ENCODE measurements at regions not wholly inside any gene's neighbourhood (a gene's known extent, or its start where the extent isn't known, plus 50 kb on each side); places are given as distances from the start of the nearest gene placed in this dataset.

GRCh38 chr6:120951258-120951657, 383.0 kb downstream of the TBC1D32 start:
- Histone ChIP-seq H3K4me1 (ENCODE audit: control insufficient read depth in 1 of 2, extremely low read depth in 1 of 2, insufficient read depth in 2 of 2, low read length in 2 of 2) (no peaks in the 10 kb centered on the region), H3K9me3 (no peaks in the 10 kb centered on the region), H3K36me3 (ENCODE audit: control insufficient read depth in 2 of 2, extremely low read depth in 1 of 2, insufficient read depth in 1 of 2, low read length in 1 of 2) (no peaks in the 10 kb centered on the region), H3K27ac (ENCODE audit: low read length) (no peak overlapping the region), H3K4me3 (ENCODE audit: control insufficient read depth in 1 of 2, extremely low read depth in 1 of 2, low read length in 1 of 2) (no peak overlapping the region), H3K27me3 (replicated peaks in 1 of 2; ENCODE audit: control insufficient read depth in 2 of 2, extremely low read depth in 1 of 2, insufficient read depth in 2 of 2, low read length in 1 of 2) (no peaks in the 10 kb centered on the region)
- WGBS (ENCODE audit: insufficient coverage) = 100% methylated on average over 1 of the region's 3 CpGs
- POLR2A ChIA-PET = no interaction called here
- ATAC-seq (replicated peaks in 1 of 4) = no peak
- DNase-seq = no peak
- H3K9me3 Mint-ChIP-seq = no peaks in the 10 kb centered on the region
- H3K27ac Mint-ChIP-seq = no peak overlapping the region
- H3K4me1 Mint-ChIP-seq = no peaks in the 10 kb centered on the region
- H3K4me3 Mint-ChIP-seq = no peak overlapping the region
- CTCF ChIA-PET = no interaction called here
- no peaks in the 10 kb centered on the region for H3K36me3 Mint-ChIP-seq
- no peaks in the 10 kb centered on the region for H3K27me3 Mint-ChIP-seq

GRCh38 chr6:120947111-120947510, 387.2 kb downstream of the TBC1D32 start:
- H3K27ac ChIP-seq (ENCODE audit: low read length) = no peak overlapping the region
- H3K4me1 ChIP-seq (ENCODE audit: control insufficient read depth in 1 of 2, extremely low read depth in 1 of 2, insufficient read depth in 2 of 2, low read length in 2 of 2) = no peaks in the 10 kb centered on the region
- Mint-ChIP-seq H3K27me3 (no peaks in the 10 kb centered on the region), H3K36me3 (no peaks in the 10 kb centered on the region), H3K27ac (no peak overlapping the region), H3K4me3 (no peak overlapping the region), H3K9me3 (no peaks in the 10 kb centered on the region), H3K4me1 (no peaks in the 10 kb centered on the region)
- ChIA-PET CTCF (no interaction called here), POLR2A (no interaction called here)
- H3K36me3 ChIP-seq (ENCODE audit: control insufficient read depth in 2 of 2, extremely low read depth in 1 of 2, insufficient read depth in 1 of 2, low read length in 1 of 2) = no peaks in the 10 kb centered on the region
- ATAC-seq (replicated peaks in 1 of 4) (no peak), DNase-seq (no peak)
- no CpG with 5 or more reads among the region's 1 CpG for WGBS (ENCODE audit: insufficient coverage)
- no peak overlapping the region for H3K4me3 ChIP-seq (ENCODE audit: control insufficient read depth in 1 of 2, extremely low read depth in 1 of 2, low read length in 1 of 2)
- no peaks in the 10 kb centered on the region for H3K27me3 ChIP-seq (replicated peaks in 1 of 2; ENCODE audit: control insufficient read depth in 2 of 2, extremely low read depth in 1 of 2, insufficient read depth in 2 of 2, low read length in 1 of 2)
- no peaks in the 10 kb centered on the region for H3K9me3 ChIP-seq

GRCh38 chr6:120945905-120946594, 388.2 kb downstream of the TBC1D32 start:
- POLR2A ChIA-PET = no interaction called here
- Histone ChIP-seq H3K9me3 (no peaks in the 10 kb centered on the region), H3K36me3 (ENCODE audit: control insufficient read depth in 2 of 2, extremely low read depth in 1 of 2, insufficient read depth in 1 of 2, low read length in 1 of 2) (no peaks in the 10 kb centered on the region), H3K4me3 (ENCODE audit: control insufficient read depth in 1 of 2, extremely low read depth in 1 of 2, low read length in 1 of 2) (no peak overlapping the region), H3K4me1 (ENCODE audit: control insufficient read depth in 1 of 2, extremely low read depth in 1 of 2, insufficient read depth in 2 of 2, low read length in 2 of 2) (no peaks in the 10 kb centered on the region), H3K27ac (ENCODE audit: low read length) (no peak overlapping the region), H3K27me3 (replicated peaks in 1 of 2; ENCODE audit: control insufficient read depth in 2 of 2, extremely low read depth in 1 of 2, insufficient read depth in 2 of 2, low read length in 1 of 2) (no peaks in the 10 kb centered on the region)
- CTCF ChIA-PET = no interaction called here
- Mint-ChIP-seq H3K36me3 (no peaks in the 10 kb centered on the region), H3K4me3 (no peak overlapping the region), H3K27me3 (no peaks in the 10 kb centered on the region), H3K4me1 (no peaks in the 10 kb centered on the region), H3K9me3 (no peaks in the 10 kb centered on the region), H3K27ac (no peak overlapping the region)
- DNase-seq = no peak
- 33% methylated on average over 2 of the region's 3 CpGs for WGBS (ENCODE audit: insufficient coverage)
- no peak for ATAC-seq (replicated peaks in 1 of 4)

- POLR2A ChIA-PET = no interaction called here
- Histone ChIP-seq H3K27me3 (replicated peaks in 1 of 2; ENCODE audit: control insufficient read depth in 2 of 2, extremely low read depth in 1 of 2, insufficient read depth in 2 of 2, low read length in 1 of 2) (no peaks in the 10 kb centered on the region), H3K27ac (ENCODE audit: low read length) (no peak overlapping the region), H3K36me3 (ENCODE audit: control insufficient read depth in 2 of 2, extremely low read depth in 1 of 2, insufficient read depth in 1 of 2, low read length in 1 of 2) (no peaks in the 10 kb centered on the region), H3K4me3 (ENCODE audit: control insufficient read depth in 1 of 2, extremely low read depth in 1 of 2, low read length in 1 of 2) (no peak overlapping the region), H3K4me1 (ENCODE audit: control insufficient read depth in 1 of 2, extremely low read depth in 1 of 2, insufficient read depth in 2 of 2, low read length in 2 of 2) (no peaks in the 10 kb centered on the region), H3K9me3 (no peaks in the 10 kb centered on the region)
- no peak overlapping the region for H3K27ac Mint-ChIP-seq
- WGBS (ENCODE audit: insufficient coverage) = 13% methylated on average over 1 of the region's 3 CpGs
- no peak for ATAC-seq (replicated peaks in 1 of 4)
- no peaks in the 10 kb centered on the region for H3K4me1 Mint-ChIP-seq
- CTCF ChIA-PET = no interaction called here
- H3K27me3 Mint-ChIP-seq = no peaks in the 10 kb centered on the region
- no peak for DNase-seq
- H3K4me3 Mint-ChIP-seq = no peak overlapping the region
- H3K36me3 Mint-ChIP-seq = no peaks in the 10 kb centered on the region
- no peaks in the 10 kb centered on the region for H3K9me3 Mint-ChIP-seq
Observed at GRCh38 chr6:120938876-120939472, 395.3 kb downstream of the TBC1D32 start.

GRCh38 chr6:120938164-120938875, 396.0 kb downstream of the TBC1D32 start:
- no peaks in the 10 kb centered on the region for H3K9me3 Mint-ChIP-seq
- no peak overlapping the region for H3K4me3 ChIP-seq (ENCODE audit: control insufficient read depth in 1 of 2, extremely low read depth in 1 of 2, low read length in 1 of 2)
- H3K9me3 ChIP-seq = no peaks in the 10 kb centered on the region
- H3K27ac ChIP-seq (ENCODE audit: low read length) = no peak overlapping the region
- no peaks in the 10 kb centered on the region for H3K4me1 ChIP-seq (ENCODE audit: control insufficient read depth in 1 of 2, extremely low read depth in 1 of 2, insufficient read depth in 2 of 2, low read length in 2 of 2)
- H3K27me3 ChIP-seq (replicated peaks in 1 of 2; ENCODE audit: control insufficient read depth in 2 of 2, extremely low read depth in 1 of 2, insufficient read depth in 2 of 2, low read length in 1 of 2) = no peaks in the 10 kb centered on the region
- CTCF ChIA-PET = no interaction called here
- no peak overlapping the region for H3K27ac Mint-ChIP-seq
- no peaks in the 10 kb centered on the region for H3K4me1 Mint-ChIP-seq
- H3K36me3 Mint-ChIP-seq = no peaks in the 10 kb centered on the region
- no peaks in the 10 kb centered on the region for H3K27me3 Mint-ChIP-seq
- POLR2A ChIA-PET = no interaction called here
- no peak overlapping the region for H3K4me3 Mint-ChIP-seq
- DNase-seq (no peak), ATAC-seq (replicated peaks in 1 of 4) (no peak)
- no CpG with 5 or more reads among the region's 1 CpG for WGBS (ENCODE audit: insufficient coverage)
- H3K36me3 ChIP-seq (ENCODE audit: control insufficient read depth in 2 of 2, extremely low read depth in 1 of 2, insufficient read depth in 1 of 2, low read length in 1 of 2) = no peaks in the 10 kb centered on the region

GRCh38 chr6:120935908-120936307, 398.4 kb downstream of the TBC1D32 start:
- Mint-ChIP-seq H3K27ac (no peak overlapping the region), H3K27me3 (no peaks in the 10 kb centered on the region), H3K4me3 (no peak overlapping the region), H3K9me3 (no peaks in the 10 kb centered on the region), H3K36me3 (no peaks in the 10 kb centered on the region), H3K4me1 (no peaks in the 10 kb centered on the region)
- ATAC-seq (replicated peaks in 1 of 4) (no peak), DNase-seq (no peak)
- Histone ChIP-seq H3K4me1 (ENCODE audit: control insufficient read depth in 1 of 2, extremely low read depth in 1 of 2, insufficient read depth in 2 of 2, low read length in 2 of 2) (no peaks in the 10 kb centered on the region), H3K36me3 (ENCODE audit: control insufficient read depth in 2 of 2, extremely low read depth in 1 of 2, insufficient read depth in 1 of 2, low read length in 1 of 2) (no peaks in the 10 kb centered on the region), H3K27me3 (replicated peaks in 1 of 2; ENCODE audit: control insufficient read depth in 2 of 2, extremely low read depth in 1 of 2, insufficient read depth in 2 of 2, low read length in 1 of 2) (no peaks in the 10 kb centered on the region), H3K4me3 (ENCODE audit: control insufficient read depth in 1 of 2, extremely low read depth in 1 of 2, low read length in 1 of 2) (no peak overlapping the region), H3K9me3 (no peaks in the 10 kb centered on the region), H3K27ac (ENCODE audit: low read length) (no peak overlapping the region)
- CTCF ChIA-PET = no interaction called here
- POLR2A ChIA-PET = no interaction called here
